B cell (primary cell): ENCODE measurements at regions not wholly inside any gene's neighbourhood (a gene's known extent, or its start where the extent isn't known, plus 50 kb on each side); places are given as distances from the start of the nearest gene placed in this dataset.

Source experiments
- ATAC-seq: fragments of 200-7000 bp; cut with Tn5 transposase; one replicate; pipeline ENCODE4 v1.10.0; 2021; ENCODE audit warnings: low read depth, mild to moderate bottlenecking, moderate number of reproducible peaks, moderate library complexity
- CTCF ChIA-PET: fragments of 350-600 bp; sonication (Branson Sonifier 250); formaldehyde crosslinking; loops from one replicate; lab custom pipeline; 2021; ENCODE audit warnings: antibody characterized with exemption, inconsistent platforms; lab: Charles Lee
- POLR2A ChIA-PET: fragments of 350-600 bp; sonication (Branson Sonifier 250); formaldehyde crosslinking; loops from one replicate; lab custom pipeline; 2021; ENCODE audit warnings: antibody characterized with exemption; lab: Charles Lee
- DNase-seq: peaks from one replicate; pipeline ENCODE4 v3.0.0; 2013
- H2AFZ ChIP-seq: 2 replicates; pipeline ENCODE4 v1.6.1; 2012; ENCODE audit warnings: mild to moderate bottlenecking, low read depth, low read length; ENCODE audit not compliant: insufficient read depth, poor library complexity, severe bottlenecking
- H3K27ac ChIP-seq, 2 donors: 1 replicate in 1 of 2; 2 replicates in 1 of 2; pipeline ENCODE4 v1.5.1; 2012 to 2013; ENCODE audit warnings: low read length in 2 of 2, mild to moderate bottlenecking in 2 of 2, moderate library complexity in 1 of 2
- H3K27me3 ChIP-seq, 4 experiments: fragments of 200-600 bp in 1 of 4; sonication (generic) in 1 of 4; replicated peaks in 1 of 4; 1 replicate in 2 of 4; 2 replicates in 2 of 4; pipeline versions ENCODE4 v1.6.1 to v1.7.0; 2013 to 2016; ENCODE audit warnings: low read length in 3 of 4, mild to moderate bottlenecking in 2 of 4, mixed read lengths in 1 of 4, moderate library complexity in 1 of 4; ENCODE audit not compliant: insufficient read depth in 4 of 4, control insufficient read depth in 3 of 4; ENCODE audit errors: control extremely low read depth in 1 of 4
- H3K36me3 ChIP-seq, 2 experiments: replicated peaks in 1 of 2; 1 replicate in 1 of 2; 2 replicates in 1 of 2; pipeline versions ENCODE4 v1.6.1 to v1.7.1; 2013; ENCODE audit warnings: low read length in 1 of 2; ENCODE audit not compliant: insufficient read depth in 2 of 2, control insufficient read depth in 1 of 2; ENCODE audit errors: control extremely low read depth in 1 of 2, extremely low read depth in 1 of 2
- H3K4me1 ChIP-seq, 2 donors: fragments of 200-600 bp in 1 of 2; sonication (generic) in 1 of 2; 1 replicate in 1 of 2; 2 replicates in 1 of 2; pipeline versions ENCODE4 v1.5.1 to v1.6.1; 2013 to 2017; ENCODE audit warnings: low read length in 2 of 2; ENCODE audit not compliant: control insufficient read depth in 2 of 2, insufficient read depth in 2 of 2
- H3K4me2 ChIP-seq: replicated peaks from 2 replicates; pipeline ENCODE3; 2012; ENCODE audit warnings: mild to moderate bottlenecking, low read depth, low read length; ENCODE audit not compliant: poor library complexity, severe bottlenecking
- H3K4me3 ChIP-seq, 5 experiments: fragments of 200-600 bp in 1 of 5; sonication (generic) in 1 of 5; 1 replicate in 3 of 5; 2 replicates in 2 of 5; pipeline versions ENCODE4 v1.5.1 to v1.7.0; 2011 to 2016; ENCODE audit warnings: low read length in 4 of 5, mild to moderate bottlenecking in 4 of 5, low read depth in 2 of 5, control low read depth in 1 of 5, moderate library complexity in 1 of 5; ENCODE audit not compliant: insufficient read depth in 1 of 5; ENCODE audit errors: control extremely low read depth in 1 of 5, extremely low read depth in 1 of 5
- H3K79me2 ChIP-seq: fragments of 200-600 bp; sonication (generic); one replicate; pipeline ENCODE4 v1.6.0; 2016; ENCODE audit warnings: low read length; ENCODE audit not compliant: control insufficient read depth, insufficient read depth
- H3K9ac ChIP-seq: fragments of 200-600 bp; sonication (generic); 2 replicates; pipeline ENCODE4 v1.6.1; 2017; ENCODE audit warnings: mild to moderate bottlenecking, low read length, moderate library complexity
- H3K9me3 ChIP-seq, 3 donors: one replicate each; pipeline versions ENCODE4 v1.6.1 to v1.7.1; 2013; ENCODE audit warnings: low read length in 2 of 3; ENCODE audit not compliant: control insufficient read depth in 2 of 3, insufficient read depth in 1 of 3; ENCODE audit errors: control extremely low read depth in 1 of 3
- H4K20me1 ChIP-seq: 2 replicates; pipeline ENCODE4 v1.6.0; 2012; ENCODE audit warnings: mild to moderate bottlenecking, low read length; ENCODE audit not compliant: insufficient read depth, control insufficient read depth, poor library complexity, severe bottlenecking
- H3K27ac Mint-ChIP-seq: one replicate; pipeline ENCODE4 v1.8.0; 2021; ENCODE audit warnings: mixed read lengths
- H3K27me3 Mint-ChIP-seq: one replicate; pipeline ENCODE4 v1.8.0; 2021; ENCODE audit warnings: mixed read lengths
- H3K4me1 Mint-ChIP-seq: one replicate; pipeline ENCODE4 v1.8.0; 2021; ENCODE audit warnings: mixed read lengths
- H3K4me3 Mint-ChIP-seq: one replicate; pipeline ENCODE4 v1.8.0; 2021; ENCODE audit warnings: mixed read lengths
- H3K9me3 Mint-ChIP-seq: one replicate; pipeline ENCODE4 v1.8.0; 2022; ENCODE audit warnings: mixed read lengths; ENCODE audit not compliant: insufficient read depth
- CTCF ChIP-seq: fragments of 200-600 bp; IDR thresholded peaks from one replicate; pipeline ENCODE4 v1.8.0; 2022; ENCODE audit warnings: antibody characterized with exemption, mild to moderate bottlenecking
- EZH2 ChIP-seq: IDR thresholded peaks from 2 replicates; pipeline ENCODE4 v1.6.1; 2012; ENCODE audit warnings: borderline replicate concordance, low read depth, mild to moderate bottlenecking, moderate library complexity, low read length; ENCODE audit not compliant: insufficient read depth, poor library complexity, severe bottlenecking
- WGBS: methylation state at CpG from one replicate; pipeline ENCODE4 v1.1.5; 2013; ENCODE audit warnings: missing lambda C conversion rate; ENCODE audit not compliant: insufficient coverage; 5-methylcytosine and 5-hydroxymethylcytosine counted together
- intact Hi-C: fragments of 100-400 bp; cut with micrococcal nuclease; formaldehyde crosslinking; loops from one replicate; pipeline ENCODE4 v1.10.0; 2022

- H3K4me1 ChIP-seq = peaks cover 77 to 81% of the 10 kb centered on the region in 2 donors
- Mint-ChIP-seq H3K4me3 (peak overlapping the region; percentile 85), H3K27me3 (no peaks in the 10 kb centered on the region), H3K4me1 (peaks cover 87% of the 10 kb centered on the region), H3K27ac (peak overlapping the region; percentile 98), H3K9me3 (no peaks in the 10 kb centered on the region)
- H3K27ac ChIP-seq = peak overlapping the region; percentile 94
- H2AFZ ChIP-seq = peak overlapping the region; percentile 52
- ChIA-PET CTCF (interaction anchor here (0.9 to 2.9 kb wide), 6 partner anchors 15 to 509 kb away, joined by 3 to 22 read pairs (median 4); no protein-coding TSS in a partner anchor), POLR2A (interaction anchor here (0.6 to 1.8 kb wide), 9 partner anchors 17 to 530 kb away, joined by 3 to 10 read pairs (median 3); no protein-coding TSS in a partner anchor)
- intact Hi-C loops = loop anchor here (1.0 to 5.0 kb wide), 5 partner anchors 17 to 606 kb away; no protein-coding TSS in a partner anchor
- peak; percentile 60 for ATAC-seq
- peaks cover 6% of the 10 kb centered on the region for H3K79me2 ChIP-seq
- WGBS = 3% methylated on average over 6 of the region's 13 CpGs
- H3K9ac ChIP-seq = peak overlapping the region; percentile 71
- DNase-seq = peak; percentile 79
- no peaks in the 10 kb centered on the region for H3K36me3 ChIP-seq
- H3K4me3 ChIP-seq = peak overlapping the region; percentile 21 to 74 (median 25)
- no peaks in the 10 kb centered on the region for H3K27me3 ChIP-seq
- no peaks in the 10 kb centered on the region for H4K20me1 ChIP-seq
- no peak for TF ChIP-seq CTCF
- TF ChIP-seq EZH2 = no peak
- no peaks in the 10 kb centered on the region for H3K9me3 ChIP-seq
- peak overlapping the region; percentile 77 for H3K4me2 ChIP-seq
Measured at GRCh38 chr6:14638906-14639761, 521.6 kb downstream of the CD83 start.
